ENCODE measurements at regions not wholly inside any gene's neighbourhood (a gene's known extent, or its start where the extent isn't known, plus 50 kb on each side); places are given as distances from the start of the nearest gene placed in this dataset.

GRCh38 chr2:47300081-47300480 lies 69.0 kb upstream of the EPCAM start:
- TF ChIP-seq ZFP3 (CRISPR knock-in tag; IDR thresholded peaks at IDR 0.05): no peak
- TF ChIP-seq ESRRG (CRISPR knock-in tag; IDR thresholded peaks at IDR 0.05): no peak
- no peak for TF ChIP-seq ARNTL (CRISPR knock-in tag; IDR thresholded peaks at IDR 0.05; ENCODE audit: borderline replicate concordance, low read depth)
- no peak for TF ChIP-seq PPARA (CRISPR knock-in tag; IDR thresholded peaks at IDR 0.05; ENCODE audit: borderline replicate concordance)
- TF ChIP-seq ZNF70 (CRISPR knock-in tag; IDR thresholded peaks at IDR 0.05): no peak
- TF ChIP-seq PATZ1 (CRISPR knock-in tag; IDR thresholded peaks at IDR 0.05; ENCODE audit: borderline replicate concordance): no peak
- TF ChIP-seq ZFP30 (CRISPR knock-in tag; IDR thresholded peaks at IDR 0.05): no peak
- no peak for TF ChIP-seq CREB5 (CRISPR knock-in tag; IDR thresholded peaks at IDR 0.05; ENCODE audit: low read depth)
- TF ChIP-seq OSR1 (CRISPR knock-in tag; IDR thresholded peaks at IDR 0.05): no peak
- TF ChIP-seq ISL1 (CRISPR knock-in tag; IDR thresholded peaks at IDR 0.05): no peak
- no peak for TF ChIP-seq TSHZ2 (CRISPR knock-in tag; IDR thresholded peaks at IDR 0.05)
- no peak for TF ChIP-seq RARB (CRISPR knock-in tag; IDR thresholded peaks at IDR 0.05)
- TF ChIP-seq TCF4 (CRISPR knock-in tag; IDR thresholded peaks at IDR 0.05; ENCODE audit: borderline replicate concordance): no peak
